ENCODE measurements at regions not wholly inside any gene's neighbourhood (a gene's known extent, or its start where the extent isn't known, plus 50 kb on each side); places are given as distances from the start of the nearest gene placed in this dataset.

DNA sequence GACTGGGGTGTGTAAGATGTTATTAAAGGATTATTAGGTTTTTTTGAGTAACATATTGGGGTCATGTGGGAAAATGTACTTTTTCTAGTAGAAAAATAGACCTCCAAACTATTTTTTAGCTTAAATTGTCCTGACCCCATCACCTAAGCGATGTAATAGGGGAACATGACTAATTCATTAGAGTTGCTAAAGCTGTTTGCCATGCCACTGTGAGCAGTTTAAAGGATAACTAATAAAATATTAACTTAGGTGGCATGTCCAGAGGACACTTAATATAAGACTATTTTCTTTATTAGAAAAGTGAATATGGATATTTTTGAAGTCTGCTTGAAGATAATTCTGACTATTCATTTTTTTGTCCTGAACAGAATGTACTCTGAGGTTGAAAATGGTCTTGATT is 545.9 kb upstream of the BTBD3 start:
- no peak for TF ChIP-seq BHLHE40 (IDR thresholded peaks at IDR 0.05; ENCODE audit: borderline replicate concordance in 1 of 2, low read depth in 2 of 2, low read length in 1 of 2)
- no peak for TF ChIP-seq SUPT20H (IDR thresholded peaks at IDR 0.05; ENCODE audit: borderline replicate concordance, control insufficient read depth, low read depth, low read length)
- no peak for TF ChIP-seq POLR2A (IDR thresholded peaks at IDR 0.05; ENCODE audit: low read depth, low read length)
- TF ChIP-seq BRCA1 (IDR thresholded peaks at IDR 0.05; ENCODE audit: low read depth, low read length) = no peak
- TF ChIP-seq FOXM1 (IDR thresholded peaks at IDR 0.05; ENCODE audit: low read depth, low read length) = no peak
- TF ChIP-seq, protein P1, sequence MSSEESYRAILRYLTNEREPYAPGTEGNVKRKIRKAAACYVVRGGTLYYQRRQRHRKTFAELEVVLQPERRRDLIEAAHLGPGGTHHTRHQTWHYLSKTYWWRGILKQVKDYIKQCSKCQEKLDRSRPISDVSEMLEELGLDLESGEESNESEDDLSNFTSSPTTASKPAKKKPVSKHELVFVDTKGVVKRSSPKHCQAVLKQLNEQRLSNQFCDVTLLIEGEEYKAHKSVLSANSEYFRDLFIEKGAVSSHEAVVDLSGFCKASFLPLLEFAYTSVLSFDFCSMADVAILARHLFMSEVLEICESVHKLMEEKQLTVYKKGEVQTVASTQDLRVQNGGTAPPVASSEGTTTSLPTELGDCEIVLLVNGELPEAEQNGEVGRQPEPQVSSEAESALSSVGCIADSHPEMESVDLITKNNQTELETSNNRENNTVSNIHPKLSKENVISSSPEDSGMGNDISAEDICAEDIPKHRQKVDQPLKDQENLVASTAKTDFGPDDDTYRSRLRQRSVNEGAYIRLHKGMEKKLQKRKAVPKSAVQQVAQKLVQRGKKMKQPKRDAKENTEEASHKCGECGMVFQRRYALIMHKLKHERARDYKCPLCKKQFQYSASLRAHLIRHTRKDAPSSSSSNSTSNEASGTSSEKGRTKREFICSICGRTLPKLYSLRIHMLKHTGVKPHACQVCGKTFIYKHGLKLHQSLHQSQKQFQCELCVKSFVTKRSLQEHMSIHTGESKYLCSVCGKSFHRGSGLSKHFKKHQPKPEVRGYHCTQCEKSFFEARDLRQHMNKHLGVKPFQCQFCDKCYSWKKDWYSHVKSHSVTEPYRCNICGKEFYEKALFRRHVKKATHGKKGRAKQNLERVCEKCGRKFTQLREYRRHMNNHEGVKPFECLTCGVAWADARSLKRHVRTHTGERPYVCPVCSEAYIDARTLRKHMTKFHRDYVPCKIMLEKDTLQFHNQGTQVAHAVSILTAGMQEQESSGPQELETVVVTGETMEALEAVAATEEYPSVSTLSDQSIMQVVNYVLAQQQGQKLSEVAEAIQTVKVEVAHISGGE (CRISPR knock-in tag; IDR thresholded peaks at IDR 0.05) = no peak
- no peak for TF ChIP-seq BCL11A (IDR thresholded peaks at IDR 0.05; ENCODE audit: low read depth, low read length)
- TF ChIP-seq, protein P2, sequence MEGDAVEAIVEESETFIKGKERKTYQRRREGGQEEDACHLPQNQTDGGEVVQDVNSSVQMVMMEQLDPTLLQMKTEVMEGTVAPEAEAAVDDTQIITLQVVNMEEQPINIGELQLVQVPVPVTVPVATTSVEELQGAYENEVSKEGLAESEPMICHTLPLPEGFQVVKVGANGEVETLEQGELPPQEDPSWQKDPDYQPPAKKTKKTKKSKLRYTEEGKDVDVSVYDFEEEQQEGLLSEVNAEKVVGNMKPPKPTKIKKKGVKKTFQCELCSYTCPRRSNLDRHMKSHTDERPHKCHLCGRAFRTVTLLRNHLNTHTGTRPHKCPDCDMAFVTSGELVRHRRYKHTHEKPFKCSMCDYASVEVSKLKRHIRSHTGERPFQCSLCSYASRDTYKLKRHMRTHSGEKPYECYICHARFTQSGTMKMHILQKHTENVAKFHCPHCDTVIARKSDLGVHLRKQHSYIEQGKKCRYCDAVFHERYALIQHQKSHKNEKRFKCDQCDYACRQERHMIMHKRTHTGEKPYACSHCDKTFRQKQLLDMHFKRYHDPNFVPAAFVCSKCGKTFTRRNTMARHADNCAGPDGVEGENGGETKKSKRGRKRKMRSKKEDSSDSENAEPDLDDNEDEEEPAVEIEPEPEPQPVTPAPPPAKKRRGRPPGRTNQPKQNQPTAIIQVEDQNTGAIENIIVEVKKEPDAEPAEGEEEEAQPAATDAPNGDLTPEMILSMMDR (IDR thresholded peaks at IDR 0.05 in 2 of 3, conservative IDR thresholded peaks at IDR 0.05 in 1 of 3; ENCODE audit: control insufficient read depth in 2 of 3, extremely low read depth in 1 of 3, insufficient read depth in 1 of 3, low read depth in 3 of 3, low read length in 3 of 3) = no peak
- no peak for TF ChIP-seq EZH2 (IDR thresholded peaks at IDR 0.05; ENCODE audit: borderline replicate concordance, control insufficient read depth, low read depth, low read length)
- no peak for TF ChIP-seq POLR2AphosphoS5 (IDR thresholded peaks at IDR 0.05; ENCODE audit: low read length)
- TF ChIP-seq NFYB (IDR thresholded peaks at IDR 0.05; ENCODE audit: insufficient read depth, low read depth, low read length) = no peak
- no peak for TF ChIP-seq SRF (IDR thresholded peaks at IDR 0.05; ENCODE audit: low read depth in 2 of 2, low read length in 2 of 2)

Data from GM12878 (cell line).